ENCODE measurements at regions not wholly inside any gene's neighbourhood (a gene's known extent, or its start where the extent isn't known, plus 50 kb on each side); places are given as distances from the start of the nearest gene placed in this dataset.

- POLR2A ChIA-PET (ENCODE audit: low non-redundant PET): no interaction called here
- no peak overlapping the region for H3K27ac ChIP-seq (ENCODE audit: low read depth, low read length, poor library complexity, severe bottlenecking)
- H3K27me3 ChIP-seq (replicated peaks; ENCODE audit: insufficient read depth, low read depth, low read length, poor library complexity): no peaks in the 10 kb centered on the region
- H3K36me3 ChIP-seq (ENCODE audit: insufficient read depth, low read length, poor library complexity, severe bottlenecking): no peaks in the 10 kb centered on the region
- TF ChIP-seq CTCF (conservative IDR thresholded peaks at IDR 0.05; ENCODE audit: low read depth, low read length) (no peak), EZH2 (IDR thresholded peaks at IDR 0.05; ENCODE audit: borderline replicate concordance, low read depth, low read length, poor library complexity, severe bottlenecking) (no peak)
- BruUV-seq (replicated peaks): no TSS peak
- no peaks in the 10 kb centered on the region for H3K9me3 ChIP-seq (ENCODE audit: low read depth, low read length, poor library complexity, severe bottlenecking)
- H3K4me3 ChIP-seq (ENCODE audit: low read depth, low read length, poor library complexity, severe bottlenecking): no peak overlapping the region
- CTCF ChIA-PET: no interaction called here
- H3K4me1 ChIP-seq (ENCODE audit: insufficient read depth, low read length, poor library complexity, severe bottlenecking): peaks cover 14% of the 10 kb centered on the region
- intact Hi-C loops (cut with micrococcal nuclease; ENCODE audit: unreplicated experiment): no loop called here
- DNase-seq (ENCODE audit: low spot score): no peak
Measured at GRCh38 chr10:80772596-80772995, 234.9 kb downstream of the SH2D4B start.

GRCh38 chr10:80784695-80785094, 247.0 kb downstream of the SH2D4B start:
- Histone ChIP-seq H3K36me3 (ENCODE audit: insufficient read depth, low read length, poor library complexity, severe bottlenecking) (no peaks in the 10 kb centered on the region), H3K9me3 (ENCODE audit: low read depth, low read length, poor library complexity, severe bottlenecking) (no peaks in the 10 kb centered on the region), H3K4me1 (ENCODE audit: insufficient read depth, low read length, poor library complexity, severe bottlenecking) (no peaks in the 10 kb centered on the region), H3K27me3 (replicated peaks; ENCODE audit: insufficient read depth, low read depth, low read length, poor library complexity) (no peaks in the 10 kb centered on the region), H3K27ac (ENCODE audit: low read depth, low read length, poor library complexity, severe bottlenecking) (no peak overlapping the region), H3K4me3 (ENCODE audit: low read depth, low read length, poor library complexity, severe bottlenecking) (no peak overlapping the region)
- intact Hi-C loops (cut with micrococcal nuclease; ENCODE audit: unreplicated experiment): no loop called here
- no peak for TF ChIP-seq EZH2 (IDR thresholded peaks at IDR 0.05; ENCODE audit: borderline replicate concordance, low read depth, low read length, poor library complexity, severe bottlenecking)
- TF ChIP-seq CTCF (conservative IDR thresholded peaks at IDR 0.05; ENCODE audit: low read depth, low read length): no peak
- DNase-seq (ENCODE audit: low spot score): no peak
- no TSS peak for BruUV-seq (replicated peaks)
- ChIA-PET POLR2A (ENCODE audit: low non-redundant PET) (no interaction called here), CTCF (no interaction called here)

GRCh38 chr10:80786322-80786721, 248.6 kb downstream of the SH2D4B start:
- no peak overlapping the region for H3K4me3 ChIP-seq (ENCODE audit: low read depth, low read length, poor library complexity, severe bottlenecking)
- intact Hi-C loops (cut with micrococcal nuclease; ENCODE audit: unreplicated experiment): no loop called here
- H3K27ac ChIP-seq (ENCODE audit: low read depth, low read length, poor library complexity, severe bottlenecking): no peak overlapping the region
- H3K4me1 ChIP-seq (ENCODE audit: insufficient read depth, low read length, poor library complexity, severe bottlenecking): no peaks in the 10 kb centered on the region
- no peaks in the 10 kb centered on the region for H3K36me3 ChIP-seq (ENCODE audit: insufficient read depth, low read length, poor library complexity, severe bottlenecking)
- ChIA-PET POLR2A (ENCODE audit: low non-redundant PET) (no interaction called here), CTCF (no interaction called here)
- BruUV-seq (replicated peaks): no TSS peak
- no peaks in the 10 kb centered on the region for H3K9me3 ChIP-seq (ENCODE audit: low read depth, low read length, poor library complexity, severe bottlenecking)
- TF ChIP-seq CTCF (conservative IDR thresholded peaks at IDR 0.05; ENCODE audit: low read depth, low read length) (no peak), EZH2 (IDR thresholded peaks at IDR 0.05; ENCODE audit: borderline replicate concordance, low read depth, low read length, poor library complexity, severe bottlenecking) (no peak)
- DNase-seq (ENCODE audit: low spot score): no peak
- no peaks in the 10 kb centered on the region for H3K27me3 ChIP-seq (replicated peaks; ENCODE audit: insufficient read depth, low read depth, low read length, poor library complexity)

Data from A673 (cell line).